ENCODE measurements at regions not wholly inside any gene's neighbourhood (a gene's known extent, or its start where the extent isn't known, plus 50 kb on each side); places are given as distances from the start of the nearest gene placed in this dataset.

DNA sequence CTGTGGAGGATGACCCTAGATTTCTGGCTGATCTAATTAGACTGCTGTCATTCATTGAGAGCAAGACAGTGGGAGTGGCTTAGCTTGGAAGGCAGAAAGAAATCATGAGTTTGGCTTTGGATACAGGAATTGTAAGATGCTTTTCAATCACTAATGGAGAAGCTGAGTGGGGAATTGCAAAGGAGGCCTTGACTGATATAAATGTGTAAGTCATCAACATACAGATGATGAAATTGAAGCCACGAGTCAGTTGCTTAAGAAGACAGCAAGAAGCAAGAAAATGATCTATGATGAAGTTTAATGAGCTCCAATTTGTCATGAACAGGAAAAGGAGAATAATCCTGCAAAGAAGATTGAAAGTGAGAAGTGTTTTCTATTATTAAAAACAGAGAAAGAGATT lies 136.7 kb upstream of the C1QTNF7 start:
- H2AFZ ChIP-seq (ENCODE audit: low read length), result peak overlapping the region; percentile 24; the same call in 1 of the 2 replicates
- H3K79me2 ChIP-seq (ENCODE audit: insufficient read depth, low read length), result no peaks in the 10 kb centered on the region

DNA sequence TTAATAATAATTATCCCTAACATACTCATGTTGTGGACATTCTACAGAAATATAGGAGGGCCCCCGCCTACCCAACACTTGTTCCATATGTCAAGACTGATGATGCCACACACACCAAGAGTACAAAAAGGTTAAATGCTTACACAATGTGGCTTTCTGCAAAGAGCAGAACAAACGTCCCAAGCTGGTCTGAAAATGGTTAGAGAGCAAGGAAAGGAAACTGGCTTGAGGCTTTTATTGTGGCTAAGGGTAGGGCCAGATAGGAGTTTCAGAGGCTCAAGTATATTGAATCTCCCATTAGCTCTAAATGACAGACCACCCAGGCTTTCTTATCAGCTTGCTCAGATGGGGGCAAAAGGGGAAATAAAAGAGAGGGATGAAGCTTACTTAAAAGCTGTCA lies 134.1 kb upstream of the C1QTNF7 start:
- H3K9me2 ChIP-seq (replicated peaks; ENCODE audit: low read depth, low read length), result no peaks in the 10 kb centered on the region
- H3K36me3 ChIP-seq (ENCODE audit: insufficient read depth, low read length), result no peaks in the 10 kb centered on the region
- TF ChIP-seq EZH2phosphoT487 (IDR thresholded peaks at IDR 0.05; ENCODE audit: borderline replicate concordance), result no peak
- TF ChIP-seq, protein P1, sequence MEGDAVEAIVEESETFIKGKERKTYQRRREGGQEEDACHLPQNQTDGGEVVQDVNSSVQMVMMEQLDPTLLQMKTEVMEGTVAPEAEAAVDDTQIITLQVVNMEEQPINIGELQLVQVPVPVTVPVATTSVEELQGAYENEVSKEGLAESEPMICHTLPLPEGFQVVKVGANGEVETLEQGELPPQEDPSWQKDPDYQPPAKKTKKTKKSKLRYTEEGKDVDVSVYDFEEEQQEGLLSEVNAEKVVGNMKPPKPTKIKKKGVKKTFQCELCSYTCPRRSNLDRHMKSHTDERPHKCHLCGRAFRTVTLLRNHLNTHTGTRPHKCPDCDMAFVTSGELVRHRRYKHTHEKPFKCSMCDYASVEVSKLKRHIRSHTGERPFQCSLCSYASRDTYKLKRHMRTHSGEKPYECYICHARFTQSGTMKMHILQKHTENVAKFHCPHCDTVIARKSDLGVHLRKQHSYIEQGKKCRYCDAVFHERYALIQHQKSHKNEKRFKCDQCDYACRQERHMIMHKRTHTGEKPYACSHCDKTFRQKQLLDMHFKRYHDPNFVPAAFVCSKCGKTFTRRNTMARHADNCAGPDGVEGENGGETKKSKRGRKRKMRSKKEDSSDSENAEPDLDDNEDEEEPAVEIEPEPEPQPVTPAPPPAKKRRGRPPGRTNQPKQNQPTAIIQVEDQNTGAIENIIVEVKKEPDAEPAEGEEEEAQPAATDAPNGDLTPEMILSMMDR (conservative IDR thresholded peaks at IDR 0.05; ENCODE audit: low read length), result no peak

More for the DNA sequence above, 136.7 kb upstream of the C1QTNF7 start:
- TF ChIP-seq, protein P1 (conservative IDR thresholded peaks at IDR 0.05; ENCODE audit: low read length), result no peak
- no peak for TF ChIP-seq EZH2phosphoT487 (IDR thresholded peaks at IDR 0.05; ENCODE audit: borderline replicate concordance)
- Histone ChIP-seq H3K36me3 (ENCODE audit: insufficient read depth, low read length) (no peaks in the 10 kb centered on the region), H3K4me3 (ENCODE audit: low read length, poor library complexity, severe bottlenecking) (no peak overlapping the region), H3K9ac (ENCODE audit: low read depth, low read length, poor library complexity, severe bottlenecking) (no peak overlapping the region), H3K9me3 (ENCODE audit: insufficient read depth, low read depth, low read length) (no peaks in the 10 kb centered on the region), H3K9me2 (replicated peaks; ENCODE audit: low read depth, low read length) (no peaks in the 10 kb centered on the region), H3F3A (ENCODE audit: low read depth) (peaks cover 9% of the 10 kb centered on the region; the same call in 1 of the 2 replicates), H3K4me1 (ENCODE audit: insufficient read depth, low read length, poor library complexity, severe bottlenecking) (peaks cover 48% of the 10 kb centered on the region), H3K4me2 (ENCODE audit: low read depth, low read length, poor library complexity, severe bottlenecking) (no peak overlapping the region), H4K20me1 (ENCODE audit: insufficient read depth, low read length, poor library complexity, severe bottlenecking) (no peaks in the 10 kb centered on the region), H3K27me3 (ENCODE audit: insufficient read depth, low read length, poor library complexity, severe bottlenecking) (no peaks in the 10 kb centered on the region)

DNA sequence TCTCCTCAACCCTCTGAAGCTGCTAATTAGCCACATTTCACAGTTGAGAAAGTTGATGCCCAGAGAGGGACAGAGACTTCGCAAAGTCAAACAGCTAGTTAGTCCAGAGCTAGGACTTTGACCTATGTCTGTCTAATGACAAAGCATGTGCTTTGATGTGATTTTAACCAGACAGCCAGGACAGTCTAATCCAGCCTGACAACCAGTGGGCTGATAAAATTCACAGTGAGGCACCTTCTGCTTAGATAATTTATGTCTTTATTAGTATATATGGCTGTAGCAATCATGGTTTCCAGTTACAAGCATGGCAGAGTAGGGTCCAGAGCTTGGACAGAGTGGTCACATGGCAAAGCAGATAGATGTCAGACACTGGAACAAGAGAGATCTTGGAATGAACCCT lies 133.6 kb upstream of the C1QTNF7 start:
- no peaks in the 10 kb centered on the region for H3K79me2 ChIP-seq (ENCODE audit: insufficient read depth, low read length)
- no peak overlapping the region for H2AFZ ChIP-seq (ENCODE audit: low read length)
- H3K9me3 ChIP-seq (ENCODE audit: insufficient read depth, low read depth, low read length), result no peaks in the 10 kb centered on the region
- no peak overlapping the region for H3K9ac ChIP-seq (ENCODE audit: low read depth, low read length, poor library complexity, severe bottlenecking)
- H3K4me3 ChIP-seq (ENCODE audit: low read length, poor library complexity, severe bottlenecking), result peak overlapping the region; percentile 22
- no peaks in the 10 kb centered on the region for H3K9me2 ChIP-seq (replicated peaks; ENCODE audit: low read depth, low read length)
- H3K27me3 ChIP-seq (ENCODE audit: insufficient read depth, low read length, poor library complexity, severe bottlenecking), result no peaks in the 10 kb centered on the region
- peaks cover 74% of the 10 kb centered on the region for H3K4me1 ChIP-seq (ENCODE audit: insufficient read depth, low read length, poor library complexity, severe bottlenecking)
- no peaks in the 10 kb centered on the region for H3K36me3 ChIP-seq (ENCODE audit: insufficient read depth, low read length)
- TF ChIP-seq, protein P1 (conservative IDR thresholded peaks at IDR 0.05; ENCODE audit: low read length), result no peak
- TF ChIP-seq EZH2phosphoT487 (IDR thresholded peaks at IDR 0.05; ENCODE audit: borderline replicate concordance), result no peak
- peaks cover 9% of the 10 kb centered on the region; the same call in 1 of the 2 replicates for H3F3A ChIP-seq (ENCODE audit: low read depth)
- H4K20me1 ChIP-seq (ENCODE audit: insufficient read depth, low read length, poor library complexity, severe bottlenecking), result no peaks in the 10 kb centered on the region
- H3K4me2 ChIP-seq (ENCODE audit: low read depth, low read length, poor library complexity, severe bottlenecking), result peak overlapping the region; percentile 53

More for the DNA sequence above, 134.1 kb upstream of the C1QTNF7 start:
- Histone ChIP-seq H3K4me1 (ENCODE audit: insufficient read depth, low read length, poor library complexity, severe bottlenecking) (peaks cover 69% of the 10 kb centered on the region), H3K4me2 (ENCODE audit: low read depth, low read length, poor library complexity, severe bottlenecking) (peak overlapping the region; percentile 53), H3K9ac (ENCODE audit: low read depth, low read length, poor library complexity, severe bottlenecking) (no peak overlapping the region), H3K9me3 (ENCODE audit: insufficient read depth, low read depth, low read length) (no peaks in the 10 kb centered on the region), H3F3A (ENCODE audit: low read depth) (peaks cover 9% of the 10 kb centered on the region; the same call in 1 of the 2 replicates), H2AFZ (ENCODE audit: low read length) (no peak overlapping the region), H3K27me3 (ENCODE audit: insufficient read depth, low read length, poor library complexity, severe bottlenecking) (no peaks in the 10 kb centered on the region), H4K20me1 (ENCODE audit: insufficient read depth, low read length, poor library complexity, severe bottlenecking) (no peaks in the 10 kb centered on the region), H3K4me3 (ENCODE audit: low read length, poor library complexity, severe bottlenecking) (peak overlapping the region; percentile 22), H3K79me2 (ENCODE audit: insufficient read depth, low read length) (no peaks in the 10 kb centered on the region)
